DMS 273 (cell line): ENCODE measurements at regions not wholly inside any gene's neighbourhood (a gene's known extent, or its start where the extent isn't known, plus 50 kb on each side); places are given as distances from the start of the nearest gene placed in this dataset.

Source experiments
- DNase-seq: peaks from one replicate; lab custom pipeline; 2025; ENCODE audit not compliant: unreplicated experiment; lab: John Stamatoyannopoulos, UW

- no peak for DNase-seq
Observed at GRCh38 chr3:176737480-176738110, 459.7 kb downstream of the TBL1XR1 start.

- no peak for DNase-seq
Observed at GRCh38 chr3:176734146-176734545, 463.1 kb downstream of the TBL1XR1 start.

DNA sequence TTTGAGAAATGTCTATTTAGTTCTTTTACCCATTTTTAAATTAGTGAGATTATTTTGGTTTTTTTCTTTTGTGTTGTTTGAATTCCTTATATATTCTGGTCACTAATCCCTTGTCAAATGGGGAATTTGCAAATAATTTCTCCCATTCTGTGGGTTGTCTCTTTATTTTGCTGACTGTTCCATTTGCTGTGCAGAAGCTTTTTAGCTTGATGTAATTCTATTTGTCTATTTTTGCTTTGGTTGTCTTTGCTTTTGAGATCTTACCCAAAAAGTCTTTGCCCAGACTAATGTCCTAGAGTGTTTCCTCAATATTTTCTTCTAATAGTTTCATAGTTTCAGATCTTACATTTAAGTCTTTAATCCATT, 472.9 kb downstream of the TBL1XR1 start:
- no peak for DNase-seq

- no peak for DNase-seq
Observed at GRCh38 chr3:176723758-176724393, 473.4 kb downstream of the TBL1XR1 start.

GRCh38 chr3:176714034-176714433, 483.2 kb downstream of the TBL1XR1 start:
- DNase-seq = no peak

DNA sequence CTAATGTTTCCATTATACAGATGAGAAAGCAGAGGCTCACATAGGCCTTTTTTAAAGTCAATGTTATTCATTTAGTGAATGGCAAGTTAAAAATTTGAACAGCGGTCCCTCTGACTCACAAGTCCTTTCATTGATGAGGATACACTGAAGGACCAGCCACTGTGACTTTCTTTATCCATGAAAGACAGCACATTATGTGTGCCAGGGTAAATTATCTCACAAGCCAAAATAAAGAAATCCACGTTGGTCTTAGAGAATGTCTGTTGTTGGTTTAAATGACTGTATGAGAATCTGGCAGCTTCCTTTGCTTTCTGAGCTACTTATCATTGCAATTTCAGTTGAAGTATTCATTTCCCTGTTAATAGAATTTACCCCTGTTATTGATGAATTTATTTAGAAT, 485.1 kb downstream of the TBL1XR1 start:
- DNase-seq = no peak

- no peak for DNase-seq
Observed at GRCh38 chr3:176699288-176699687, 498.0 kb downstream of the TBL1XR1 start.

GRCh38 chr3:176697284-176697889, 499.9 kb downstream of the TBL1XR1 start:
- no peak for DNase-seq

GRCh38 chr3:176696816-176697215, 500.5 kb downstream of the TBL1XR1 start:
- peak; percentile 24 for DNase-seq

DNA sequence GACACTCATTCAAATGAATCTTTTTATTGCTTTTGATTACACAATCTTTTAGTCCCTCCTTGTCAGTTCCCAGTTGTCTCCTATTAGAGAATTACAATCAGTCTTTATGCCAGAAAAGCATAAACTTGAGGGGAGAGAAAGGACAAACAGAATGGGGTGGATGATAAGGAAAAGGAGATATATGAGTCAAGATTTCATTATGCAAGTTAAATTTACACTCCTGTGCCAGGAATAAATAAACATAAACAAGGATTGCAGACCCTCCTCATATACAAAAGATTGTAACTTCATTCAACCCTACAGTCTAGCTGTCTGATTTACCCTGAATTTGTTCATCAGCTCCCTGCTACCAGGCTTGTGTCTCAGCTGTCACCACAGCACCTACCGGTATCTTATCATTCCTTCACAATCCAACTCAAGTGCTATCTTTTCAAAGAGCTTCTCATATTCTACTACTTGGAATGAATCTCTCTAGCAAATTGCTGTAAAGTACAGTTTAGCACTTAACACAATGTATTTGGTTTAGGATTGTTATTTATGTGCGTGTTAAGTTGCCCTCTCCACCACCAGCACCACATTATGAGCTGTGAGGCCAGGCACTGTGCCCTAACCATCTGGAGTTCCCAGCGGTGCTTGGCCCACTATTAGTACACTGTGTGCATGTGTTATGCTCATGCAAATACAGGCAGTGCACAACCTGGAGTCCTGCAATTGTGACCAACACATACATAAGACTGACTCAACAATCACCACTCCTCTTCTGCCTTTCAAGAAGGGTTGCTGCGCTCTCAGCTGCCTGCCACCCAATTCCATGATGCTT, 504.1 kb downstream of the TBL1XR1 start:
- DNase-seq = peak; percentile 20

- DNase-seq = no peak
Observed at GRCh38 chr3:176692199-176692965, 504.9 kb downstream of the TBL1XR1 start.

GRCh38 chr3:176690083-176690869, 507.0 kb downstream of the TBL1XR1 start:
- no peak for DNase-seq

- no peak for DNase-seq
Observed at GRCh38 chr3:176687754-176688153, 509.5 kb downstream of the TBL1XR1 start.

- DNase-seq = no peak
Observed at GRCh38 chr3:176683382-176683781, 513.9 kb downstream of the TBL1XR1 start.

DNA sequence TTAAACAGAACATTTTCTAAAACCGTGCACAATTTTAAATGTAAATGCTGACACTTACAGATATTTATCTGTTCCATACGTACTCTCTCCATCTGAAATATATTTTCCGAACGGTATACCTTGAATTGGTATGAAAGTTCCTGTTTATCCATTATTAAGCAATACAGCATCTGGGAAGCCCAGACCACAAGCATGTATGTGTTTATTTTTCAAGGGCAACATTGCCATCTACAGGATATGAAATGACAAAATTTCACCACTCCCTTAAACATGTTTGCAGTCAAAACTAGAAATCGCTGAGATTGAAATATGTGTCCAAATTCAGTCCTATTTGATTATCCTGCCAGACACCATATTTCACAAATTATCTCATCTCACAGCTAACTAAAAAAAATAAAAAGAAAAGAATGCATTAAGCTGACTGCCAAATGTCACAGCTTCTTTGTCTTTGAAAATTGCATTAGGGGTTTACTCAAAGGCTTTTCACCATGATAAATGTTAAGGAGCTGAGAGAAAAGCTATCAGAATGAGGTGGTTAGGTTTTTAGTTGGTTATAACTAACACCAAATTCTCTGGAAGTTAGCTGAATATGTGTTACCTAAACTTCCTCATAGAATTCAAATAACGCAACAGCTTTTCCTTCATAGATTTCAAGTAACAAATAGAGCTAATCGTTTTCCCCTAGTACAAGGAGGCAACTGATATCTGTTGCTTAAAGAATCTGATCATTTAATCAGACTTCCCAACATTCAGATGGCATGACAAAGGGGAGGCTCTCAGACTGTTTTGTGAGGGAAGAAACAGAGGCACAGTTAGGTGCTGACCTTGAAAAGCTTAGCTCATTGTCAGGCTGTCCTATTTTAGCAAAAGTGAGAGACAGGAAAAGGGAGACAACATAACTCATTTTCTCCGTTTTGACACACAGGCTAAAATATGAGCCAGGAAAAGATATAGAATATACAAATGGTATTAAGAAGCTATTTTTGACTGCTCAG, 533.1 kb downstream of the TBL1XR1 start:
- DNase-seq = peak; percentile 65

DNA sequence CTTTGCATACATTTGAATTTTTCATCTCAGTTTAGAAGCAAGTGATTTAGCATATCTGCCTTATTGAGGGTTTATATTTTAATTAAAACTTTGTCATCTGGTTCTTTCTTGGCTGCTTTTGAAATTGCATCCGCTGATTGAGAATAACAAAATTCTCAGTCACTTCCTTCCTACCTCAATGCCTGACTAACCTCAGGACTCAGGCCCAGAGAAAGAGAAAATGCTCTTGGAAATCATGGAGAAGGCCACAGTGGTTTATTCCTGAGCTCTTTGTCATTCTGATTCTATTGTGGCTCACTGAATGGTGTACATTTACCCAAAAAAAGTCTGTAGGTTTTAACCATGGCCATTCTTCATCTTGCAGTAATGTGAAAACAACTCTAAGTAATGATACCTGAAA, 533.9 kb downstream of the TBL1XR1 start:
- peak; percentile 2 for DNase-seq

- DNase-seq = no peak
Observed at GRCh38 chr3:176661432-176661964, 535.8 kb downstream of the TBL1XR1 start.

GRCh38 chr3:176655404-176656094, 541.7 kb downstream of the TBL1XR1 start:
- no peak for DNase-seq
